Smooth muscle cell (in vitro differentiated cells): ENCODE measurements at regions not wholly inside any gene's neighbourhood (a gene's known extent, or its start where the extent isn't known, plus 50 kb on each side); places are given as distances from the start of the nearest gene placed in this dataset.

Experiments used
- DNase-seq: peaks from one replicate; lab custom pipeline; 2025; ENCODE audit not compliant: unreplicated experiment; lab: John Stamatoyannopoulos, UW
- H2AFZ ChIP-seq: fragments of 200-600 bp; sonication (generic); 2 replicates; pipeline ENCODE4 v1.6.0; 2016; ENCODE audit warnings: antibody characterized with exemption, low read depth, mild to moderate bottlenecking
- H3F3A ChIP-seq: fragments of 200-600 bp; sonication (generic); 2 replicates; pipeline ENCODE4 v1.6.0; 2017; ENCODE audit warnings: antibody characterized with exemption, low read depth
- H3K27ac ChIP-seq: fragments of 200-600 bp; sonication (generic); 2 replicates; pipeline ENCODE4 v1.5.1; 2016; ENCODE audit warnings: low read depth, mild to moderate bottlenecking
- H3K27me3 ChIP-seq: fragments of 200-600 bp; sonication (generic); 2 replicates; pipeline ENCODE4 v1.6.1; 2016; ENCODE audit warnings: low read depth, mild to moderate bottlenecking
- H3K36me3 ChIP-seq: fragments of 200-600 bp; sonication (generic); 2 replicates; pipeline ENCODE4 v1.5.1; 2016; ENCODE audit warnings: low read depth
- H3K4me1 ChIP-seq: fragments of 200-600 bp; sonication (generic); 2 replicates; pipeline ENCODE4 v1.5.1; 2016; ENCODE audit warnings: low read depth
- H3K4me2 ChIP-seq: fragments of 200-600 bp; sonication (generic); 2 replicates; pipeline ENCODE4 v1.6.0; 2016; ENCODE audit warnings: mild to moderate bottlenecking
- H3K4me3 ChIP-seq: fragments of 200-600 bp; sonication (generic); 2 replicates; pipeline ENCODE4 v1.5.1; 2016; ENCODE audit warnings: mild to moderate bottlenecking
- H3K79me2 ChIP-seq: fragments of 200-600 bp; sonication (generic); 2 replicates; pipeline ENCODE4 v1.6.0; 2016; ENCODE audit warnings: low read depth, mild to moderate bottlenecking
- H3K9ac ChIP-seq: fragments of 200-600 bp; sonication (generic); 2 replicates; pipeline ENCODE4 v1.6.0; 2016; ENCODE audit warnings: low read depth
- H3K9me3 ChIP-seq: fragments of 200-600 bp; sonication (generic); replicated peaks from 2 replicates; pipeline ENCODE4 v1.5.1; 2016; ENCODE audit warnings: low read depth
- H4K20me1 ChIP-seq: fragments of 200-600 bp; sonication (generic); 2 replicates; pipeline ENCODE4 v1.6.0; 2016; ENCODE audit warnings: low read depth
- WGBS: methylation state at CpG from one replicate; pipeline ENCODE4 v1.1.7; 2016; ENCODE audit warnings: low lambda C conversion rate; 5-methylcytosine and 5-hydroxymethylcytosine counted together
- TF ChIP-seq, protein P1 (sequence below): fragments of 200-600 bp; sonication (generic); IDR thresholded peaks from 2 replicates; pipeline ENCODE4 v1.5.1; 2017; ENCODE audit warnings: borderline replicate concordance, mild to moderate bottlenecking, antibody characterized with exemption; ENCODE audit not compliant: insufficient read depth, poor library complexity, severe bottlenecking

DNA sequence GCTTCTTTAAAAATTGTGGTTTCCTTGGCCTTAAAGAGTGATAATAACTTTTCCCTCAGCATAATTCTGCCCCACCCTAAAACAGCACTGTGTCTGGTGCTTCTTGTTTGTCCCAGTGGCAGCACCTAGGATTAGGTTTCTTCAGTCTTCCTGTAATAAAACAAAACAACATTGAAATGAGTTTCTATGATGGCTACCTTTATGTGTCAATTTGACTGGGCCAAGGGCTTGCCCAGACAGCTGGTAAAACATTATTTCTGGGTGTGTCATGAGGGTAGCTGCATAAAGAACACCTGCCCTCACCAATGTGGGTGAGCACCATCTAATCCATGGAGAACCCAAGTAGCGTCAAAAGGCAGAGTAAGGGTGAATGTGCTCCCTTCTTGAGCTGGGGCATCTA is 117.8 kb downstream of the QRSL1 start:
- Histone ChIP-seq H3K4me1 (peaks cover 13% of the 10 kb centered on the region), H3K9ac (peak overlapping the region; percentile 53), H3K27ac (peak overlapping the region; percentile 88)

DNA sequence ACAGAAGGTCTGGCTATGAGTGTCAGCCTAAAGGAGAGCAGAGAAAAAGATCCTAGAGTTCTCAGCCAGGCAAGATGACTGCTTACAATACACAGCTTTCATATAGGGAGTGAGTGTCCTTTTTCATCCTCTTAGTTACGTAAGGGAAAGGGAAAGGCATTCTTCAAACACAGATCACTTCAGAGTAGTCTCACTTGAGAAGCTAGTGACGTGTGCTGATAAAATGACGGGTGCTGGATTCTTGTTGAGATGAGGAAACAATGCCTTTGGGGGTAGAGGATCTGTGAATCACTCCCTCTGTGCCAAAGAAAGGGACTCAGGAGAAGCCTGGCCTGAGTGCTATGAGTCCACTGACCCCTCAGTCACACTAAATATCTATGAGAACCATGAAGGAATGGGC is 117.3 kb downstream of the QRSL1 start:
- H3K4me3 ChIP-seq: no peak overlapping the region
- no peaks in the 10 kb centered on the region for H3K27me3 ChIP-seq
- H3K27ac ChIP-seq: peak overlapping the region; percentile 88
- H3K79me2 ChIP-seq: no peaks in the 10 kb centered on the region
- H4K20me1 ChIP-seq: no peaks in the 10 kb centered on the region
- peaks cover 13% of the 10 kb centered on the region for H3K4me1 ChIP-seq
- H3F3A ChIP-seq: peaks cover 16% of the 10 kb centered on the region
- H3K4me2 ChIP-seq: peak overlapping the region; percentile 14
- TF ChIP-seq, protein P1, sequence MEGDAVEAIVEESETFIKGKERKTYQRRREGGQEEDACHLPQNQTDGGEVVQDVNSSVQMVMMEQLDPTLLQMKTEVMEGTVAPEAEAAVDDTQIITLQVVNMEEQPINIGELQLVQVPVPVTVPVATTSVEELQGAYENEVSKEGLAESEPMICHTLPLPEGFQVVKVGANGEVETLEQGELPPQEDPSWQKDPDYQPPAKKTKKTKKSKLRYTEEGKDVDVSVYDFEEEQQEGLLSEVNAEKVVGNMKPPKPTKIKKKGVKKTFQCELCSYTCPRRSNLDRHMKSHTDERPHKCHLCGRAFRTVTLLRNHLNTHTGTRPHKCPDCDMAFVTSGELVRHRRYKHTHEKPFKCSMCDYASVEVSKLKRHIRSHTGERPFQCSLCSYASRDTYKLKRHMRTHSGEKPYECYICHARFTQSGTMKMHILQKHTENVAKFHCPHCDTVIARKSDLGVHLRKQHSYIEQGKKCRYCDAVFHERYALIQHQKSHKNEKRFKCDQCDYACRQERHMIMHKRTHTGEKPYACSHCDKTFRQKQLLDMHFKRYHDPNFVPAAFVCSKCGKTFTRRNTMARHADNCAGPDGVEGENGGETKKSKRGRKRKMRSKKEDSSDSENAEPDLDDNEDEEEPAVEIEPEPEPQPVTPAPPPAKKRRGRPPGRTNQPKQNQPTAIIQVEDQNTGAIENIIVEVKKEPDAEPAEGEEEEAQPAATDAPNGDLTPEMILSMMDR: no peak
- H3K9ac ChIP-seq: peak overlapping the region; percentile 69
- no peaks in the 10 kb centered on the region for H3K9me3 ChIP-seq
- no peak overlapping the region for H2AFZ ChIP-seq
- no peaks in the 10 kb centered on the region for H3K36me3 ChIP-seq
- WGBS: 7% methylated on average over 3 of the region's 3 CpGs
- no peak for DNase-seq

More for the DNA sequence above, 117.8 kb downstream of the QRSL1 start:
- Histone ChIP-seq H2AFZ (no peak overlapping the region), H3F3A (peaks cover 16% of the 10 kb centered on the region), H4K20me1 (no peaks in the 10 kb centered on the region), H3K4me2 (peak overlapping the region; percentile 10), H3K36me3 (no peaks in the 10 kb centered on the region), H3K9me3 (no peaks in the 10 kb centered on the region), H3K79me2 (no peaks in the 10 kb centered on the region), H3K27me3 (no peaks in the 10 kb centered on the region), H3K4me3 (no peak overlapping the region)
- DNase-seq: no peak
- TF ChIP-seq, protein P1: no peak
- 90% methylated on average over 1 of the region's 1 CpG for WGBS

DNA sequence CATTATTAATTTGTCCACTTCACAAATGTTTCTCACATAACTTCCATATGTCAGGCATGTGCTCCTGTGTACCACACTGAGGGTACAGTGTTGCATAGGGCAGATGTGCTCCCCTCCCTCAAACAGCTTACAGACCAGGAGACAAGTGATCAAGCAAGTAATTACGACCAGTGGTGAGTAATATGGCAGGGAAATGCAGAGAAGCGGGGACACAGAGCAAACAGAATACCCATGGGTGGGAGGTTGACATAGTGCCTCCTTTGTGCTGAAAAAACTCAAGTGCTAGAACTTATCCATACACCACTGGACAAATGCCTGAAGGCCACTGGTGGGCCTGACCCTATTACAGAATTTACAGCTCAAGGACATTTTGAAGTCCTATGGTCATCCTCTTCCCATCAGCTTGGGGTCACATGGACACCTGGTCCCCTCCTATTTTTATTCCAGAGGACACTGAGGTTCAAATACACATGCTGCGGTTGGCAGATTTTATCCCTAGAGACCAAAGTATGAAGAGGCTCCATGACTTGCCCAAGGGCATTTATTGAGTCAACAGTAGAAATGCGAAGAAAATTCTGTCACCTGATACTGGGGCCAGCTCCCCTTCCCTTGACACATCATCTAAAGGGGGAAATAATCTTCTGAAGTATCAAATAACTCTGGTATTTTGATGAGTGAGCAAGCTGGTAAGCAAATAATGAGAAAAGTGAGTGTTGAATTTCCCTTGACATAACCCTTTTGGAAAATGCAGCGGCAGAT is 116.6 kb downstream of the QRSL1 start:
- no peak overlapping the region for H2AFZ ChIP-seq
- H3K36me3 ChIP-seq: no peaks in the 10 kb centered on the region
- TF ChIP-seq, protein P1: no peak
- no peak for DNase-seq
- H4K20me1 ChIP-seq: no peaks in the 10 kb centered on the region
- H3K9me3 ChIP-seq: no peaks in the 10 kb centered on the region
- 69% methylated on average over 5 of the region's 5 CpGs for WGBS
- H3F3A ChIP-seq: peaks cover 16% of the 10 kb centered on the region
- no peak overlapping the region for H3K4me3 ChIP-seq
- peak overlapping the region; percentile 69 for H3K9ac ChIP-seq
- no peaks in the 10 kb centered on the region for H3K27me3 ChIP-seq
- no peaks in the 10 kb centered on the region for H3K79me2 ChIP-seq
- H3K4me2 ChIP-seq: peak overlapping the region; percentile 14
- peaks cover 13% of the 10 kb centered on the region for H3K4me1 ChIP-seq
- peak overlapping the region; percentile 88 for H3K27ac ChIP-seq
